ENCODE measurements at regions not wholly inside any gene's neighbourhood (a gene's known extent, or its start where the extent isn't known, plus 50 kb on each side); places are given as distances from the start of the nearest gene placed in this dataset.

GRCh38 chr2:137769406-137769805 lies 194.9 kb upstream of the HNMT start:
- H3K9ac ChIP-seq (ENCODE audit: insufficient read depth, low read length), result no peak overlapping the region
- no peaks in the 10 kb centered on the region for H3K4me1 ChIP-seq (ENCODE audit: control insufficient read depth, extremely low read depth, insufficient read depth, low read length)
- H4K20me1 ChIP-seq (ENCODE audit: control insufficient read depth, extremely low read depth, insufficient read depth, low read length), result no peaks in the 10 kb centered on the region
- H3K4me3 ChIP-seq (replicated peaks in 1 of 4; ENCODE audit: control extremely low read depth in 1 of 4, insufficient read depth in 1 of 4, low read depth in 3 of 4, low read length in 4 of 4), result no peak overlapping the region
- H3K4me2 ChIP-seq (ENCODE audit: extremely low read depth, insufficient read depth, low read length), result no peak overlapping the region
- TF ChIP-seq CTCF (conservative IDR thresholded peaks at IDR 0.05 in 1 of 2, IDR thresholded peaks at IDR 0.05 in 1 of 2; ENCODE audit: low read depth in 1 of 2, low read length in 2 of 2) (no peak), EZH2 (IDR thresholded peaks at IDR 0.05; ENCODE audit: low read length, missing control alignments) (no peak)
- no peaks in the 10 kb centered on the region for H3K27me3 ChIP-seq (ENCODE audit: control insufficient read depth, insufficient read depth, low read length)
- DNase-seq (ENCODE audit: low read depth in 2 of 2), result no peak
- no peaks in the 10 kb centered on the region for H3K36me3 ChIP-seq (ENCODE audit: control insufficient read depth, insufficient read depth, low read length)
- no peak overlapping the region for H2AFZ ChIP-seq (ENCODE audit: low read length)
- H3K79me2 ChIP-seq (ENCODE audit: control insufficient read depth, insufficient read depth, low read length), result no peaks in the 10 kb centered on the region
- no peaks in the 10 kb centered on the region for H3K9me3 ChIP-seq (ENCODE audit: control insufficient read depth, insufficient read depth, low read depth, low read length)
- H3K27ac ChIP-seq (ENCODE audit: insufficient read depth, low read length), result no peak overlapping the region

GRCh38 chr2:137770166-137770565 lies 194.1 kb upstream of the HNMT start:
- Histone ChIP-seq H2AFZ (ENCODE audit: low read length) (no peak overlapping the region), H3K9ac (ENCODE audit: insufficient read depth, low read length) (no peak overlapping the region), H4K20me1 (ENCODE audit: control insufficient read depth, extremely low read depth, insufficient read depth, low read length) (no peaks in the 10 kb centered on the region), H3K4me2 (ENCODE audit: extremely low read depth, insufficient read depth, low read length) (no peak overlapping the region), H3K36me3 (ENCODE audit: control insufficient read depth, insufficient read depth, low read length) (no peaks in the 10 kb centered on the region), H3K79me2 (ENCODE audit: control insufficient read depth, insufficient read depth, low read length) (no peaks in the 10 kb centered on the region), H3K4me1 (ENCODE audit: control insufficient read depth, extremely low read depth, insufficient read depth, low read length) (no peaks in the 10 kb centered on the region), H3K27me3 (ENCODE audit: control insufficient read depth, insufficient read depth, low read length) (no peaks in the 10 kb centered on the region), H3K9me3 (ENCODE audit: control insufficient read depth, insufficient read depth, low read depth, low read length) (no peaks in the 10 kb centered on the region), H3K27ac (ENCODE audit: insufficient read depth, low read length) (no peak overlapping the region), H3K4me3 (replicated peaks in 1 of 4; ENCODE audit: control extremely low read depth in 1 of 4, insufficient read depth in 1 of 4, low read depth in 3 of 4, low read length in 4 of 4) (no peak overlapping the region)
- TF ChIP-seq CTCF (conservative IDR thresholded peaks at IDR 0.05 in 1 of 2, IDR thresholded peaks at IDR 0.05 in 1 of 2; ENCODE audit: low read depth in 1 of 2, low read length in 2 of 2) (no peak), EZH2 (IDR thresholded peaks at IDR 0.05; ENCODE audit: low read length, missing control alignments) (no peak)
- DNase-seq (ENCODE audit: low read depth in 2 of 2), result no peak

GRCh38 chr2:137771064-137771463 lies 193.2 kb upstream of the HNMT start:
- DNase-seq (ENCODE audit: low read depth in 2 of 2), result no peak
- no peak for TF ChIP-seq EZH2 (IDR thresholded peaks at IDR 0.05; ENCODE audit: low read length, missing control alignments)
- TF ChIP-seq CTCF (conservative IDR thresholded peaks at IDR 0.05 in 1 of 2, IDR thresholded peaks at IDR 0.05 in 1 of 2; ENCODE audit: low read depth in 1 of 2, low read length in 2 of 2), result no peak
- Histone ChIP-seq H3K4me2 (ENCODE audit: extremely low read depth, insufficient read depth, low read length) (no peak overlapping the region), H3K79me2 (ENCODE audit: control insufficient read depth, insufficient read depth, low read length) (no peaks in the 10 kb centered on the region), H3K36me3 (ENCODE audit: control insufficient read depth, insufficient read depth, low read length) (no peaks in the 10 kb centered on the region), H2AFZ (ENCODE audit: low read length) (no peak overlapping the region), H3K4me1 (ENCODE audit: control insufficient read depth, extremely low read depth, insufficient read depth, low read length) (no peaks in the 10 kb centered on the region), H3K9ac (ENCODE audit: insufficient read depth, low read length) (no peak overlapping the region), H3K9me3 (ENCODE audit: control insufficient read depth, insufficient read depth, low read depth, low read length) (no peaks in the 10 kb centered on the region), H3K27ac (ENCODE audit: insufficient read depth, low read length) (no peak overlapping the region), H3K4me3 (replicated peaks in 1 of 4; ENCODE audit: control extremely low read depth in 1 of 4, insufficient read depth in 1 of 4, low read depth in 3 of 4, low read length in 4 of 4) (no peak overlapping the region), H4K20me1 (ENCODE audit: control insufficient read depth, extremely low read depth, insufficient read depth, low read length) (no peaks in the 10 kb centered on the region), H3K27me3 (ENCODE audit: control insufficient read depth, insufficient read depth, low read length) (no peaks in the 10 kb centered on the region)
